CD4-positive, alpha-beta T cell treated with Interleukin-10 for 1 hour (primary cell): ENCODE measurements at regions not wholly inside any gene's neighbourhood (a gene's known extent, or its start where the extent isn't known, plus 50 kb on each side); places are given as distances from the start of the nearest gene placed in this dataset.

Source experiments
- DNase-seq: peaks from one replicate; pipeline ENCODE4 v3.0.0-alpha.2; 2020

DNA sequence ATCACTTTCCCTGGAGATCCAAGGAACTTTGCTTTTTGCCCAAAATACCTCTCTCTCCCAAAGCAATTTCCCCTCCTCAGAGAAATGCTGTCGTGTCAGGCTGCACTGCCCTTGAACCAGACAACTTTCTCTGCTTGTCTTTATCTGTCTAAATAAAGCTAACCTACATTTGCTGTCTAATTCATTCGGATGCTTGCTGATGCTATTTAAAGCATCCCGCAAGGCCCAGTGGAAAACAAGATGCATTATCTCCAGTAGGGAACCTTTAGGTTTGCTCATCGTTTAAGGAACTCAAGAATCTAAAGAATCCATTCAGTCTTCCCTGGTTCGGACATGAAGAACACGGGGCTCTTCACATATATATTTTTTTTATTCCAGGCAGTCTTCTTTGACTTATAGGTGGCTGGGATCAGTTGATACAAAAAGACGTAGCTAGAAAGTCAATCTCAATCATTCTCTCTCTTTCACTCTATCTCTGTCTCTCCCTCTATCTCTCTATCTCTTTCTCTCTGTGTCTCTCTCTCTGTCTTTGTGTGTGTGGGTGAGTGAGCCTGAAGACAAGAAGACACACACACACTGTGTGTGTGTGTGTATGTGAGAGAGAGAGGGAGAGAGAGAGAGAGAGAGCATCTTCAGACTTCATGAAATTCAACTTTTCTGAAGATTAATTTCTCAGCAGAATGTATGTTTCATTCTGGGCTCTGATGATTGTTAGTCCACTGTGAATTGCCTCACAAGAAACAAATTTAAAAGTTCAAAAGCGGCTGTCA, 92.8 kb upstream of the MKLN1 start:
- DNase-seq: no peak

- DNase-seq: peak; percentile 87
These were observed 92.0 kb upstream of the MKLN1 start for GRCh38 chr7:131235489-131236317.

- DNase-seq: no peak
These were observed 91.4 kb upstream of the MKLN1 start for GRCh38 chr7:131236318-131236672.

- DNase-seq: peak; percentile 17
These were observed 89.2 kb upstream of the MKLN1 start for GRCh38 chr7:131238347-131238931.

GRCh38 chr7:131241386-131241785, 86.3 kb upstream of the MKLN1 start:
- DNase-seq: no peak

DNA sequence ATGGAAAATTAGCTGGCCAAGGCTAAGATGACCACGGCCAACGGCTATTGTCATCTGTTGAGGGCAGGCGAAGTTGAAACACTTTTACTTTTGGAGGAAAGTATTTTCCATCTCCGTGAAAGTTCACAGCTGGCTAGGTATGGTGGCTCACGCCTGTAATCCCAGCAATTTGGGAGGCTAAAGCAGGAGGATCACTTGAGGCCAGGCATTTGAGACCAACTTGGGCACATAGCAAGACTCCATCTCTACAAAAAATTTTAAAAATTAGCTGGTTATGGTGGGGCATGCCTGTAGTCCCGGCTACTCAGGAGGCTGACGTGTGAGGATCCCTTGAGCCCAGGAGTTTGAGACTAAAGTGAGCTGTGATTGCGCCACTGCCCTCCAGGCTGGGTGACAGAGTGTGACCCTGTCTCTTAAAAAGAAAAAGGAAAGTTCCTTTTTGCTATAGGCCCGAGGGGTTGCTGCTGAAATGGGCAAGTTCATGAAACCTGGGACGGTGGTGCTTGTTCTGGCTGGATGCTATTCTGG, 85.5 kb upstream of the MKLN1 start:
- no peak for DNase-seq

GRCh38 chr7:131244259-131244852, 83.3 kb upstream of the MKLN1 start:
- DNase-seq: no peak

DNA sequence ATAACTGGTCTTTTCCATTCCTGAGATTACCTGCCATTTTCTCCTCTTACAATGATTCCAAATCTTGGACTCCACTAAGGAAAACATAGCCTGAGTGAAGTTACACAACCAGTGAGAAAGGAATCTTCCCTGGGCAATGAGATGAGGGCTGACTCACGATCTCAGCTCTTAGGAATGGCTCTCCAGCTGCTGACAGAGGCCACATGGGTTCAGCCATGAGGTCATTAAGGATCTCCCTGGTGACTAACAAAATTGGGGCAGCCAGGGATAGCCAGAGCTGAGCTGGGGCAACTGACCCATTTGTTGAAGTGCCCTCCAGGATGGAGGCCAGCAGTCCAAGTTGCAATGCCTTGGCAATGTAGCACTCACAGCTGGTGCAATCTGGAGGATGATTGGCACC, 78.7 kb upstream of the MKLN1 start:
- DNase-seq: no peak

DNA sequence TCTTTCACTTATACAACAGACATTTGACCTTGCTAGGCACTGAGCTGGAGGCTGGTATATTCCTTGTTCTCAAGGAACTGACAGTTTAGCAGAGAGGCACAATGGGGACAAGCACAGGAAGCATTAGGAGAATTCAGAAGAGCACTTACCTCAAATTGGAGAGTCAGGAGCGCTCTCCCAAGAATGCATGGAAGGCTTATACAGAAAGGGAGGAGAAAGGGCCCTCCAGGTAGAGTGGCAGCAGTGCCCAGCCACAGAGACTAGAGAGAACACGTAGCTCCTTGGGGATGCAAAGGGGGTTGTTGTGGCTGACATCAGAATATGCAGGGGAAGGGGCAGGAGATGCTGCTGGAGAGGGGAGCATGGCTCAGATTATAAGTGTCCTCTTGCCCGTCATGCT, 78.2 kb upstream of the MKLN1 start:
- no peak for DNase-seq

GRCh38 chr7:131250331-131250730, 77.3 kb upstream of the MKLN1 start:
- no peak for DNase-seq

DNA sequence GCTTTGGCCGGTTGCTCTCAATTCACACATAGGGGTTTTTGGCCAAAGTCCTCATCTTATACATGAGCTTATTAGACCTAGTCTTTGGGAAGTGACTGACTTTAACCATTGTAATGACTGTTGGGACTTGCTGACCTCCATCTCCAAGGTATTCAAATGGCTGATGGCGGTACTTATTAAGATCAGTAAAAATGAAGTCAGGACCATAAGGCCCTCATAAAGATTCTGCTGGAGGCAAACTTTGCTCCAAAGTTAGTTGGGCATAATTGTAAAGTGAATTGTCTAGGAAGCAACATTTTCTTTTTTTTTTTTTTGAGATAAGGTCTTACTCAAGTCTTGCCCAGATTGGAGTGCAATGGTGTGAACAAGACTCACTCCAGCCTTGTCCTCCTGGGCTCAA, 76.3 kb upstream of the MKLN1 start:
- no peak for DNase-seq

GRCh38 chr7:131252976-131253375, 74.7 kb upstream of the MKLN1 start:
- DNase-seq: no peak

GRCh38 chr7:131254211-131254610, 73.5 kb upstream of the MKLN1 start:
- DNase-seq: no peak

GRCh38 chr7:131255242-131255641, 72.4 kb upstream of the MKLN1 start:
- no peak for DNase-seq

- DNase-seq: no peak
These were observed 66.1 kb upstream of the MKLN1 start for GRCh38 chr7:131261476-131261994.

- DNase-seq: no peak
These were observed 62.4 kb upstream of the MKLN1 start for GRCh38 chr7:131265227-131265626.

DNA sequence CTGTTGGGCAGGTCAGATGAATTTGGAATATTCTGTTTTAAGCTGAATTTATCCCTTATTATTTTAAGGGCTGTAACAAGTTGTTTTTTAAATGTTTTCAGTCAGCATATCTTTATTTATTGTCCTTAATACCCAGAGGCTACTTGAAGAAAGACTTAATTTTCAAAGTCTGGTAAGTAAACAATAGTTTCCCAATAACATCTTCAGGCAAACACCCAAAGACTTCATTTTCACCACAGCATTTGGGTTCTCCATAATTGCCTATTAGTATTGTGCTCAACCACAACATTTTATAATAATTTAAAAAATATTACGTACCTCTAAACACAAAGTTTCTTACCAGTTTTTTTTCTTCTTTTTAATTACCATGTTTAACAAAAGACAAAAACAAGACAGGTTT, 60.0 kb upstream of the MKLN1 start:
- DNase-seq: no peak

DNA sequence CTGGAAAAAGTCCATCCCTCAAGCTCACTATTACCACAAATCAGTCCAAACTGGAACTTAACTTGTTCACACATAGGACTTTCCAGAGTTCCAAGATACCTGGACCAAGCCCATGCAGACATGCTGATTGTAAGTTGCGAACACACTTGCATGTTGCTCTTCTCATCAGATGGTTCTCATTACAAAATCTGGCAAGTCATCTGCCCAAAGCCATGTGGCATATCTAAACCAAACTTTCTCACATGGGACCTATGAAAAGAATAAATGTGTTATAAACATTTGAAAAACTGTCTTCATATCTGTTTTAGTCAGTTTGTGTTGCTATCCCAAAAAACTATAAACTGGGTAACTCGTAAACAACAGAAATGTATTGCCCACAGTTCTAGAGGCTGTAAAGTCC, 58.8 kb upstream of the MKLN1 start:
- DNase-seq: no peak

GRCh38 chr7:131272086-131272485, 55.6 kb upstream of the MKLN1 start:
- DNase-seq: no peak

DNA sequence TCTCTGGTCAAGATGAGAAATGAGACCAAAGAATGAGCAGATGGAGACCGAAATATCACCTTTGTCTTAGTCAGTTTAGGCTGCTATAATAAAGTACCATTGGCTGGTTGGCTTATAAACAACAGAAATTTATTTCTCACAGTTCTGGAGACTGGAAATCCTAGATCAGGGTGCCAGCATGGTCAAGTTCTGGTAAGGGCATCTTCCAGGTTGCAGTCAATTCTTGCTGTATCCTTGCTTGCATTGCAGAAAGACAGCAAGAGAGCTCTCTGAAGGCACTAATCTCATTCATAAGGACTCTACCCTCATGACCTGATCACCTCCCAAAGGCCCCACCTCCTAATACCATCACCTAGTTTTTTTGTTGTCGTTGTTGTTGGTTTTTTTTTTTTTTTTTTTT, 52.7 kb upstream of the MKLN1 start:
- no peak for DNase-seq

DNA sequence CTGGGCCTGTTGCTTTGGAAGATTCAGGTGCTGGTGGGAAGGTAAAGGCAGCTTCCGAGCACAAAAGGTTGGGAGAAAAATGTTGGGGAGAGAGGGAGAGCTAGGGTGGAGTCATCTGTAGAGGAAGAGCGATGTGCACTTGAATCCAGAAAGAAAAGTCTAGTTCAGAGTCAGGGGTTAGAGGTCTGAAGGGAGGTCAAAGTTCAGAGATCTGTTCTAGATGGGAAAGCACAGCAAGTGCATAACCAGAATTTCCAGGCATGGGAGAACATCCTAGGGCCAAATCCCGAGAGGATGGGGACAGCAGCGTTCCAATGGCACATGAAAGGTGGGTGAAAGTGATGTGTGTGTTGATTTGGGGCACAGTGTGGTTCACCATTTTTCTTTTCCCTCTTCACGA, 51.5 kb upstream of the MKLN1 start:
- DNase-seq: no peak

- DNase-seq: no peak
These were observed 50.9 kb upstream of the MKLN1 start for GRCh38 chr7:131276748-131277147.
